Mesenchymal stem cell (in vitro differentiated cells and primary cell): ENCODE measurements at regions not wholly inside any gene's neighbourhood (a gene's known extent, or its start where the extent isn't known, plus 50 kb on each side); places are given as distances from the start of the nearest gene placed in this dataset.

ENCODE experiments used
- DNase-seq: peaks from one replicate; pipeline ENCODE4 v3.0.0-alpha.2; 2013
- H2AFZ ChIP-seq: one replicate; pipeline ENCODE4 v1.6.1; 2013; ENCODE audit warnings: low read depth, mild to moderate bottlenecking, control low read depth, inconsistent platforms, low read length, moderate library complexity
- H2AK5ac ChIP-seq: 2 replicates; pipeline ENCODE4 v1.6.1; 2013; ENCODE audit warnings: low read length, moderate library complexity, mild to moderate bottlenecking, inconsistent platforms; ENCODE audit not compliant: severe bottlenecking
- H2BK120ac ChIP-seq: one replicate; pipeline ENCODE4 v1.6.1; 2013; ENCODE audit warnings: low read depth, mild to moderate bottlenecking, inconsistent platforms, low read length, moderate library complexity
- H2BK12ac ChIP-seq, 2 experiments: one replicate each; pipeline ENCODE4 v1.6.1; 2013; ENCODE audit warnings: inconsistent platforms in 2 of 2, low read length in 2 of 2, mild to moderate bottlenecking in 2 of 2, moderate library complexity in 2 of 2, control low read depth in 1 of 2
- H2BK15ac ChIP-seq: one replicate; pipeline ENCODE4 v1.6.1; 2013; ENCODE audit warnings: mild to moderate bottlenecking, low read depth, inconsistent platforms; ENCODE audit not compliant: poor library complexity, severe bottlenecking
- H2BK5ac ChIP-seq: 2 replicates; pipeline ENCODE4 v1.6.1; 2013; ENCODE audit warnings: low read depth, mild to moderate bottlenecking, low read length, control low read depth, inconsistent platforms; ENCODE audit not compliant: poor library complexity, severe bottlenecking
- H3K14ac ChIP-seq, 2 experiments: one replicate each; pipeline ENCODE4 v1.6.1; 2013; ENCODE audit warnings: inconsistent platforms in 2 of 2, low read length in 2 of 2, control low read depth in 1 of 2, mild to moderate bottlenecking in 1 of 2, moderate library complexity in 1 of 2
- H3K18ac ChIP-seq, 2 experiments: one replicate each; pipeline ENCODE4 v1.6.1; 2013; ENCODE audit warnings: inconsistent platforms in 2 of 2, low read length in 2 of 2, control low read depth in 1 of 2, low read depth in 1 of 2, mild to moderate bottlenecking in 1 of 2
- H3K23ac ChIP-seq, 2 experiments: one replicate each; pipeline ENCODE4 v1.6.1; 2013; ENCODE audit warnings: inconsistent platforms in 2 of 2, low read length in 2 of 2, mild to moderate bottlenecking in 2 of 2, moderate library complexity in 2 of 2, control low read depth in 1 of 2
- H3K27ac ChIP-seq: 2 replicates; pipeline ENCODE4 v1.5.1; 2013; ENCODE audit warnings: mild to moderate bottlenecking, moderate library complexity, low read length, control low read depth, inconsistent platforms; ENCODE audit not compliant: poor library complexity, severe bottlenecking
- H3K27me3 ChIP-seq, 2 experiments: 2 replicates each; pipeline versions ENCODE4 v1.6.1 to v1.7.0; 2013; ENCODE audit warnings: low read length in 2 of 2, mild to moderate bottlenecking in 2 of 2, moderate library complexity in 2 of 2, control low read depth in 1 of 2, inconsistent platforms in 1 of 2; ENCODE audit not compliant: control insufficient read depth in 1 of 2, insufficient read depth in 1 of 2
- H3K36me3 ChIP-seq, 2 experiments: 2 replicates each; pipeline versions ENCODE4 v1.6.1 to v1.7.0; 2013; ENCODE audit warnings: low read length in 2 of 2, control low read depth in 1 of 2, inconsistent platforms in 1 of 2, low read depth in 1 of 2, mild to moderate bottlenecking in 1 of 2; ENCODE audit not compliant: insufficient read depth in 2 of 2, control insufficient read depth in 1 of 2
- H3K4ac ChIP-seq, 2 experiments: one replicate each; pipeline ENCODE4 v1.6.1; 2013; ENCODE audit warnings: inconsistent platforms in 2 of 2, low read length in 2 of 2, mild to moderate bottlenecking in 2 of 2, moderate library complexity in 2 of 2, control low read depth in 1 of 2, low read depth in 1 of 2
- H3K4me1 ChIP-seq: 2 replicates; pipeline ENCODE4 v1.6.1; 2013; ENCODE audit warnings: low read depth, low read length, control low read depth; ENCODE audit not compliant: control insufficient read depth, insufficient read depth
- H3K4me2 ChIP-seq: 2 replicates; pipeline ENCODE4 v1.6.1; 2013; ENCODE audit warnings: low read length, mild to moderate bottlenecking, inconsistent platforms; ENCODE audit not compliant: poor library complexity, severe bottlenecking
- H3K4me3 ChIP-seq, 2 experiments: 2 replicates each; pipeline versions ENCODE4 v1.5.1 to v1.7.0; 2013; ENCODE audit warnings: low read length in 2 of 2, mild to moderate bottlenecking in 2 of 2, control low read depth in 1 of 2, low read depth in 1 of 2; ENCODE audit not compliant: insufficient read depth in 1 of 2
- H3K79me1 ChIP-seq: replicated peaks from 2 replicates; pipeline ENCODE4 v1.6.1; 2013; ENCODE audit warnings: mild to moderate bottlenecking, control low read depth, low read length, inconsistent platforms; ENCODE audit not compliant: poor library complexity, severe bottlenecking
- H3K9ac ChIP-seq: 2 replicates; pipeline ENCODE4 v1.7.0; 2013; ENCODE audit warnings: mild to moderate bottlenecking, low read length, moderate library complexity
- H3K9me3 ChIP-seq: 2 replicates; pipeline ENCODE4 v1.7.0; 2013; ENCODE audit warnings: mild to moderate bottlenecking, low read length; ENCODE audit not compliant: control insufficient read depth
- H4K8ac ChIP-seq: one replicate; pipeline ENCODE4 v1.6.1; 2013; ENCODE audit warnings: inconsistent platforms, mild to moderate bottlenecking, low read length, moderate library complexity
- H4K91ac ChIP-seq: one replicate; pipeline ENCODE4 v1.6.1; 2013; ENCODE audit warnings: mild to moderate bottlenecking, low read length, inconsistent platforms
- WGBS: methylation state at CpG from one replicate; pipeline ENCODE4 v1.1.7; 2013; ENCODE audit warnings: mixed read lengths; 5-methylcytosine and 5-hydroxymethylcytosine counted together

DNA sequence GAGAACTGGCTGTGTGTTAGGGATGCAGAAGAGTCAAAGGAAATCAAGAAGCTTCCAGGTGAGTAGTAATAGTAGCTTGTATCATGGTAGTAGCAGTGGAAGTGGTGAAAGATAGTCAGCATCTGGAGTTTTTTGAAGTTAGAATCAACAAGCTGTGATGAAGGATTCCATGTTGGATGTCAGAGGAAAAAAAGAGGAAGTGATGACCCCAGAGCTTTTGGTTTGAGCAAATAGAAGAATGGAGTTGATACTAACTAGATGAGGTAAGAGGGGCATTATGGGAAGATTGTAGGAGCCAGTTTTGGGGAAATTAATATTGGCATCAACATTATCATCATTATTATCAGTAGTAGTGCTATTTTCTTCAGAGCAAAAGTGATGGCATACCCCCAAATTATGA, 542.2 kb downstream of the XIRP2 start:
- Histone ChIP-seq H2BK120ac (no peak overlapping the region), H2AFZ (no peak overlapping the region)

DNA sequence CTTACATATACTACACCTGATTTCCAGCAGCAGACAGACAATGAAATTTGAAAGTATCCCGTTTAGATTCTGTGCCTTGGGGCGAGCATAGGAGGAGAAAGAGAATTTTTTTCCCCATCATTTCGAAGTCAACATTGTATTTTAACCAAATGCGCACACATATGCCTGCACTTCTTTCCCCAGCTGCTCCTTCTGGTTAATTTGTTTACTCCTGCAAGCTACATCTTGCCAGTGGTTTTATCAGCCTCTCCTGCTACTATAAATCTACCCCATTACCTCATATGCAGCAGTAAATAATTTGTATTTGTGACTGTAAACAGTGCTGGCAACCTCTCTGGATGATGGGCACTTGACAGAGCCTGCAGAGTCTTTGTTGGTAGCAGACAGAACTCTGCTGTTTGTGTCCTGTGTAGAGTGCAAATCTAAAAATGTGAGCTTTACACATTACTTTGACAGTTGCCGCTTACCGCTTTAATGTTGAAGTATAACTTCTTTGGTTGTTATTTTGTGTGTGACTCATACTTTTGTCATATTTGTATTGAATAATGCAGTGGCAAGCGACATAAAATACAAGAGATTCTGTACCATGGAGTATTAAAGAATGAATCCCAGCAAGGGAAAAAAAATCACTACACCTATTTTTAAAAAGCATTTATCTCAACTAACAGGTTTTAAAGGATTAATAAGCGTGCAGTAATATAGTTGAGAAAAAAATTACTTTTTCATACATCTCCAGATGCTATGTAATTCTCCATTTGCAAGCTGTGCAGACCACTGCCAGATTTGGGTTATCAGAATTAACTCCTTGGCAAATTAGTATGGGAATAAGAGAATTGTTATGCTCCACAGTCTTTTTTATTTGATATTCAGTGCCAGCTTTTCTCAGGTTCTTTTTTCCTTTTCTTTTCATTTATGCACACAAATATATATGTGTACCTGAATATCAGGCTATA, 536.8 kb downstream of the XIRP2 start:
- no peaks in the 10 kb centered on the region for H3K36me3 ChIP-seq
- no peak overlapping the region for H2BK15ac ChIP-seq
- H3K4me2 ChIP-seq: no peak overlapping the region
- H3K4ac ChIP-seq: no peak overlapping the region
- H3K23ac ChIP-seq: no peak overlapping the region
- H2AK5ac ChIP-seq: no peak overlapping the region
- H4K91ac ChIP-seq: no peak overlapping the region
- no peak overlapping the region for H3K4me3 ChIP-seq
- H2BK12ac ChIP-seq: no peak overlapping the region
- peak; percentile 6 for DNase-seq
- H2BK120ac ChIP-seq: no peak overlapping the region
- WGBS: 84% methylated on average over 6 of the region's 8 CpGs
- H3K14ac ChIP-seq: no peak overlapping the region
- H3K27me3 ChIP-seq: no peaks in the 10 kb centered on the region
- no peak overlapping the region for H3K18ac ChIP-seq
- no peak overlapping the region for H3K9ac ChIP-seq
- no peak overlapping the region for H4K8ac ChIP-seq
- H2AFZ ChIP-seq: no peak overlapping the region
- H3K79me1 ChIP-seq: no peaks in the 10 kb centered on the region
- H3K4me1 ChIP-seq: peaks cover 1% of the 10 kb centered on the region
- peaks cover 6% of the 10 kb centered on the region for H3K9me3 ChIP-seq
- H2BK5ac ChIP-seq: no peak overlapping the region
- no peak overlapping the region for H3K27ac ChIP-seq

More for the DNA sequence above, 542.2 kb downstream of the XIRP2 start:
- no peak for DNase-seq
- H3K79me1 ChIP-seq: no peaks in the 10 kb centered on the region
- no peak overlapping the region for H4K8ac ChIP-seq
- H3K4ac ChIP-seq: no peak overlapping the region
- no peaks in the 10 kb centered on the region for H3K4me1 ChIP-seq
- no peak overlapping the region for H3K27ac ChIP-seq
- no peak overlapping the region for H3K14ac ChIP-seq
- no peak overlapping the region for H2AK5ac ChIP-seq
- no peak overlapping the region for H4K91ac ChIP-seq
- H3K4me3 ChIP-seq: no peak overlapping the region
- H2BK5ac ChIP-seq: no peak overlapping the region
- H3K9me3 ChIP-seq: peaks cover 6% of the 10 kb centered on the region
- H2BK15ac ChIP-seq: no peak overlapping the region
- H2BK12ac ChIP-seq: no peak overlapping the region
- no peak overlapping the region for H3K4me2 ChIP-seq
- H3K27me3 ChIP-seq: no peaks in the 10 kb centered on the region
- no peak overlapping the region for H3K18ac ChIP-seq
- H3K36me3 ChIP-seq: no peaks in the 10 kb centered on the region
- H3K23ac ChIP-seq: no peak overlapping the region
- H3K9ac ChIP-seq: no peak overlapping the region

DNA sequence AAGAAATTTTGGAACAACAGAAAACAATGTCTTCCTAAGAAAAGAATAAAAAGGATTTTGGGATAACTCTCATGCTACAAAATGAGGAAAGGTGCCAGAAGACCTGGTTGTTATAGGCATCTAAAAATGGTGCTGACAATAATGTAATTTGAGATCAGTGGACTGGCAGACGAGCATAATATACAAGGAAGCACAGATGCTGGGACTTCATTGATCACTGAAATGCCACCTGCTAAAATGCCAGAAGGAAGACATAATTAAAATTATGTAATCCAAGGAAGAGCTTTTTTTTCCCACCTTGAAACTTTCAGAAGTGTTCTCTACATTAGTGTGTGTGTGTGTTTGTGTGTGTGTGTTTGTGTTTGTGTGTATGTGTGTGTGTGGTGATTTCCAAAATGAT, 535.9 kb downstream of the XIRP2 start:
- H3K4me3 ChIP-seq: no peak overlapping the region
- 75% methylated on average over 1 of the region's 1 CpG for WGBS
- no peak for DNase-seq
- H3K9me3 ChIP-seq: peaks cover 6% of the 10 kb centered on the region
- no peak overlapping the region for H3K14ac ChIP-seq
- H3K27ac ChIP-seq: no peak overlapping the region
- H3K9ac ChIP-seq: no peak overlapping the region
- H2BK5ac ChIP-seq: no peak overlapping the region
- no peak overlapping the region for H2AFZ ChIP-seq
- H3K23ac ChIP-seq: no peak overlapping the region
- H3K4ac ChIP-seq: no peak overlapping the region
- H2BK15ac ChIP-seq: no peak overlapping the region
- H2AK5ac ChIP-seq: no peak overlapping the region
- H2BK120ac ChIP-seq: no peak overlapping the region
- H3K4me2 ChIP-seq: no peak overlapping the region
- no peaks in the 10 kb centered on the region for H3K36me3 ChIP-seq
- no peaks in the 10 kb centered on the region for H3K79me1 ChIP-seq
- no peak overlapping the region for H3K18ac ChIP-seq
- no peak overlapping the region for H4K8ac ChIP-seq
- H3K4me1 ChIP-seq: peaks cover 1% of the 10 kb centered on the region
- H2BK12ac ChIP-seq: no peak overlapping the region
- H4K91ac ChIP-seq: no peak overlapping the region
- no peaks in the 10 kb centered on the region for H3K27me3 ChIP-seq

DNA sequence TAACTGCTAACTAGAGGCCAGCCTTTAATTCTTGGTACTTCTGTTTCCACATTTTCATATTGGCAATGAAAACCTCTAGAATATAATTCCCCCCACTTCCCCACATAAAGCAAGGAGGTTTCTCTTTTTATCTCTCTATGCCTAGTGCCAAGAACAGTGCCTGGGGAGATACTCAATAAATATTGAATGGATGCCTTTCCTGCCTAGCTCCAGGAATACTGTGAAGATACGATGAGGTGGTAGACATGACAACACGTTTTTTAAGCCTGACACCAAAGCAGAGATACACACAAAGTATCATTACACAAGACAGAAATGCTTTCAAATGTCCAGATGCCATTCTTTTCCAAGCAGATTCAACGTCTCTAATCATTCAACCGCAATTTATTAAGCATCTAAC, 535.5 kb downstream of the XIRP2 start:
- Histone ChIP-seq H3K27ac (no peak overlapping the region), H3K14ac (no peak overlapping the region), H3K79me1 (no peaks in the 10 kb centered on the region), H3K4me2 (no peak overlapping the region), H4K91ac (no peak overlapping the region), H3K36me3 (no peaks in the 10 kb centered on the region), H3K9ac (no peak overlapping the region), H3K4me1 (peaks cover 1% of the 10 kb centered on the region), H2BK5ac (no peak overlapping the region), H3K4ac (no peak overlapping the region), H4K8ac (no peak overlapping the region), H2BK120ac (no peak overlapping the region), H3K4me3 (no peak overlapping the region), H2BK12ac (no peak overlapping the region), H2AK5ac (no peak overlapping the region), H3K9me3 (peaks cover 6% of the 10 kb centered on the region), H3K23ac (no peak overlapping the region), H3K18ac (no peak overlapping the region), H2AFZ (no peak overlapping the region), H2BK15ac (no peak overlapping the region), H3K27me3 (no peaks in the 10 kb centered on the region)
- no peak for DNase-seq
- WGBS: 72% methylated on average over 4 of the region's 4 CpGs
